Omental fat pad (tissue), 3 donors: ENCODE measurements at regions not wholly inside any gene's neighbourhood (a gene's known extent, or its start where the extent isn't known, plus 50 kb on each side); places are given as distances from the start of the nearest gene placed in this dataset.

ENCODE experiments used
- ATAC-seq: fragments of 150-250 bp; one replicate; pipeline ENCODE4 v1.9.1; 2016; ENCODE audit warnings: mild to moderate bottlenecking, moderate library complexity; ENCODE audit not compliant: low FRiP score
- DNase-seq: peaks from one replicate; pipeline ENCODE4 v3.0.0-alpha.2; 2019; ENCODE audit warnings: low spot score
- CTCF ChIP-seq, 3 donors: fragments of 450-650 bp; IDR thresholded peaks; one replicate each; pipeline ENCODE4 v1.5.1; 2016 to 2017; ENCODE audit warnings: antibody characterized with exemption in 3 of 3, mild to moderate bottlenecking in 3 of 3, moderate library complexity in 2 of 3

- ATAC-seq, result no peak
- no peak for DNase-seq
Observed at GRCh38 chr18:29647700-29648099, 1394.8 kb downstream of the DSC3 start.

GRCh38 chr18:29644276-29644675, 1398.3 kb downstream of the DSC3 start:
- ATAC-seq (no peak), DNase-seq (no peak)
- TF ChIP-seq CTCF (IDR thresholded peaks at IDR 0.05), result no peak

More at GRCh38 chr18:29647700-29648099, 1394.8 kb downstream of the DSC3 start:
- TF ChIP-seq CTCF (IDR thresholded peaks at IDR 0.05), result no peak

DNA sequence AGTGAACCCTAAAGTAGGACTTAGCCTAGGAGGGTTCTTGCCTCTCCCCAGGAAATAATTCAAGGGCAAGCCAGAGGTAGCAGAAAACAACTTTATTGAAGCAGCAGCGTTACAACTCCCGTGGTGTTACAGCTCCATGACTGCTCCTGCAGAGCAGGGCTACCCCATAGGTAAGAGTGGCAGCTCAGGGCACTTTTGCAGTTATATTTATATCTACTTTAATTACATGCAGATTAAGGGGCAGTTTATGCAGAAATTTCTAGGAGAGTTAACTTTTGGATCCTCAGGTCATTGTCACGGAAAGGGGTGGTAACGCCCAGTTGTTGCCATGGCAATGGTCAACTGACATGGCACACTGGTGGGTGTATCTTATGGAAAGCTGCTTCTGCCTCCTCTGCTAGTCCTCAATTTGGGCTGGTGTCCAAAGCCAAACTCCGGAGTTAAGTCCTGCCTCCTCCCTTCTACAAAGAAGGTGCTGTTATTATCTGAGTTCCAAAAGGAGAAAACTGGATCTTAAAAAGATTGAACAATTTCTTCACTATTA, 1413.0 kb downstream of the DSC3 start:
- ATAC-seq, result no peak
- no peak for TF ChIP-seq CTCF (IDR thresholded peaks at IDR 0.05)
- DNase-seq, result no peak

- DNase-seq (no peak), ATAC-seq (no peak)
- TF ChIP-seq CTCF (IDR thresholded peaks at IDR 0.05), result no peak
Observed at GRCh38 chr18:29626094-29626493, 1416.4 kb downstream of the DSC3 start.

- ATAC-seq (no peak), DNase-seq (no peak)
- no peak for TF ChIP-seq CTCF (IDR thresholded peaks at IDR 0.05)
Observed at GRCh38 chr18:29616867-29617266, 1425.7 kb downstream of the DSC3 start.

DNA sequence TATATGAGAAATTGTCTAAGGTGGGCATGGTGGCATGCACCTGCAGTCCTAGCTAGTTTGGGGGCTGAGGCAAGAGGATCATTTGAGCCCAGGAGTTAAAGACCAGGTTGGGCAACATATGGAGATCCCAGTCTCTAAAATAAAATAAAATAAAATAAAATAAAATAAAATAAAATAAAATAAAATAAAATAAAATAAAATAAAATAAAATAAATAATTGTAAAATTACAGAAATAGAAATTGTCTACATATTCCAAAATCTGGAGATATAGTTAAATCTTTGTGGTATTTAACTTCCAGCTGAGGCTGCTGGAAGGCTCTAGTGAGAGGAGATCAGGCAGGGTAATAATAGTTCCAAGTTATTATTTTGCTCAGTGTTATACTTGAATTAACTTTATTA, 1432.1 kb upstream of the CDH2 start:
- no peak for TF ChIP-seq CTCF (IDR thresholded peaks at IDR 0.05)
- no peak for ATAC-seq
- no peak for DNase-seq

GRCh38 chr18:29605365-29605764, 1428.4 kb upstream of the CDH2 start:
- TF ChIP-seq CTCF (IDR thresholded peaks at IDR 0.05), result no peak
- DNase-seq (no peak), ATAC-seq (no peak)
